ENCODE measurements at regions not wholly inside any gene's neighbourhood (a gene's known extent, or its start where the extent isn't known, plus 50 kb on each side); places are given as distances from the start of the nearest gene placed in this dataset.

DNA sequence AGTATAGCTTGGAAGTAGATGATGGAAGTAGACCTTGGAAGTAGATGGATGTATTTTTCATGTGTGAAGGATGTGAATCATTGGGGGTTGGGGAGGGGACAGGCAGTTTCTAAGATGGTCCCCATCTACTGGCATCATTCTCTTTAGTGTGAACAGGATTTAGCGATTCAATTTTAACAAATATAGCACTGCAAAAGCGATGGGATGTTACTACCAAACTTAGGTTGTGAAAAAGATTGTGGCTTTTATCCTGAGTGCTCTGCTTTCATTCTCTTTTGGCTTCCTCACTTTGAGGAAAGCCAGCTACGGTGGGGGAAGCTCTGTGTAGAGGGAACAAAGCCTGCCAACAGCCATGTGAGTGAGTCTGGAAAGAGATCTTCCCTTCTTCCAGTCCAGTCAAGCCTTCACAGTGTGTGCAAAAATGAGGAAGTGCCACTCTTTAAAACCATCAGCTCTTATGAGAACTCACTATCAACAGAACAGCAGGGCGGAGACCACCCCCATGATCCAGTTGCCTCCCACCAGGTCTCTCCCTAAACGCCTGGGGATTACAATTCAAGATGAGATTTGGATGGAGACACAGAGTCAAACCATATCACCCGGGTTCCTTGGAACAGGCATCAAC is 441.4 kb downstream of the SH3GL2 start:
- no TSS peak for BruUV-seq (replicated peaks)
- 1% methylated on average over 5 of the region's 6 CpGs for WGBS (ENCODE audit: low lambda C conversion rate)

GRCh38 chr9:18022642-18023041 is 443.8 kb downstream of the SH3GL2 start:
- Histone ChIP-seq H3K27me3 (ENCODE audit: control insufficient read depth in 1 of 2, insufficient read depth in 2 of 2, low read length in 2 of 2) (no peaks in the 10 kb centered on the region), H2AFZ (ENCODE audit: low read length) (no peak overlapping the region), H3K9me3 (ENCODE audit: low read length) (peaks cover 5% of the 10 kb centered on the region; the same call in 1 of the 2 replicates), H3K4me2 (ENCODE audit: low read depth, low read length) (no peak overlapping the region), H3K9ac (ENCODE audit: insufficient read depth, low read depth, low read length) (no peak overlapping the region), H4K20me1 (ENCODE audit: insufficient read depth, low read length) (no peaks in the 10 kb centered on the region), H3K36me3 (replicated peaks in 1 of 2; ENCODE audit: control insufficient read depth in 1 of 2, insufficient read depth in 2 of 2, low read length in 2 of 2) (no peaks in the 10 kb centered on the region), H3K79me2 (ENCODE audit: insufficient read depth, low read length) (no peaks in the 10 kb centered on the region), H3K27ac (ENCODE audit: extremely low read length, insufficient read depth, low read length) (no peak overlapping the region), H3K4me3 (replicated peaks in 1 of 3; ENCODE audit: insufficient read depth in 1 of 3, low read depth in 2 of 3, low read length in 3 of 3) (no peak overlapping the region), H3K4me1 (ENCODE audit: insufficient read depth, low read length) (no peaks in the 10 kb centered on the region)
- CTCF ChIA-PET (ENCODE audit: low intra/inter-chr PET ratio, low total read pairs): no interaction called here
- intact Hi-C loops (cut with micrococcal nuclease; ENCODE audit: unreplicated experiment) (no loop called here), in situ Hi-C loops (cut with HindIII; ENCODE audit: extremely low pct_ligation_motif_present, low pct_unique_long_range_greater_than_20kb) (no loop called here)
- FAIRE-seq (no peak), ATAC-seq (no peak), DNase-seq (ENCODE audit: low spot score) (no peak)
- POLR2A ChIA-PET: no interaction called here
- WGBS (ENCODE audit: low lambda C conversion rate): 2% methylated on average over 2 of the region's 2 CpGs
- no peak for TF ChIP-seq MAFK (conservative IDR thresholded peaks at IDR 0.05 in 1 of 2, IDR thresholded peaks at IDR 0.05 in 1 of 2; ENCODE audit: low read length in 2 of 2)
- TF ChIP-seq SMARCE1 (IDR thresholded peaks at IDR 0.05; ENCODE audit: borderline replicate concordance): no peak
- TF ChIP-seq ZHX2 (IDR thresholded peaks at IDR 0.05; ENCODE audit: low read depth): no peak
- TF ChIP-seq ZHX2 (CRISPR knock-in tag; IDR thresholded peaks at IDR 0.05; ENCODE audit: borderline replicate concordance): no peak
- TF ChIP-seq ZNF3 (CRISPR knock-in tag; IDR thresholded peaks at IDR 0.05): no peak
- BruUV-seq (replicated peaks): no TSS peak

More for the DNA sequence above, 441.4 kb downstream of the SH3GL2 start:
- Histone ChIP-seq H4K20me1 (ENCODE audit: insufficient read depth, low read length) (no peaks in the 10 kb centered on the region), H3K27me3 (ENCODE audit: control insufficient read depth in 1 of 2, insufficient read depth in 2 of 2, low read length in 2 of 2) (no peaks in the 10 kb centered on the region), H3K79me2 (ENCODE audit: insufficient read depth, low read length) (no peaks in the 10 kb centered on the region), H2AFZ (ENCODE audit: low read length) (no peak overlapping the region), H3K4me3 (replicated peaks in 1 of 3; ENCODE audit: insufficient read depth in 1 of 3, low read depth in 2 of 3, low read length in 3 of 3) (no peak overlapping the region), H3K36me3 (replicated peaks in 1 of 2; ENCODE audit: control insufficient read depth in 1 of 2, insufficient read depth in 2 of 2, low read length in 2 of 2) (no peaks in the 10 kb centered on the region), H3K27ac (ENCODE audit: extremely low read length, insufficient read depth, low read length) (no peak overlapping the region), H3K4me2 (ENCODE audit: low read depth, low read length) (no peak overlapping the region), H3K4me1 (ENCODE audit: insufficient read depth, low read length) (no peaks in the 10 kb centered on the region), H3K9me3 (ENCODE audit: low read length) (peaks cover 5% of the 10 kb centered on the region; the same call in 1 of the 2 replicates), H3K9ac (ENCODE audit: insufficient read depth, low read depth, low read length) (no peak overlapping the region)
- DNase-seq (ENCODE audit: low spot score) (no peak), FAIRE-seq (no peak), ATAC-seq (no peak)
- intact Hi-C loops (cut with micrococcal nuclease; ENCODE audit: unreplicated experiment): no loop called here
- TF ChIP-seq GABPB1 (CRISPR knock-in tag; IDR thresholded peaks at IDR 0.05) (no peak), NFIC (IDR thresholded peaks at IDR 0.05; ENCODE audit: low read length) (no peak), ZNF672 (CRISPR knock-in tag; IDR thresholded peaks at IDR 0.05) (no peak), ELF1 (CRISPR knock-in tag; IDR thresholded peaks at IDR 0.05) (no peak), HES4 (CRISPR knock-in tag; IDR thresholded peaks at IDR 0.05; ENCODE audit: borderline replicate concordance) (no peak), DMAP1 (CRISPR knock-in tag; IDR thresholded peaks at IDR 0.05) (no peak), ZNF724P (CRISPR knock-in tag; IDR thresholded peaks at IDR 0.05; ENCODE audit: borderline replicate concordance) (no peak)
- ChIA-PET CTCF (ENCODE audit: low intra/inter-chr PET ratio, low total read pairs) (no interaction called here), POLR2A (no interaction called here)
- in situ Hi-C loops (cut with HindIII; ENCODE audit: extremely low pct_ligation_motif_present, low pct_unique_long_range_greater_than_20kb): no loop called here

Data from HepG2 (cell line).